ENCODE measurements at regions not wholly inside any gene's neighbourhood (a gene's known extent, or its start where the extent isn't known, plus 50 kb on each side); places are given as distances from the start of the nearest gene placed in this dataset.
A peak's percentile ranks its signal among the peaks of the same experiment; 100 is the strongest.

GRCh38 chr9:7358876-7359275 is 440.7 kb downstream of the DMAC1 start:
- DNase-seq (ENCODE audit: low read depth), result no peak
- H3K4me3 ChIP-seq (ENCODE audit: low read depth, low read length), result no peak overlapping the region
- TF ChIP-seq CTCF (IDR thresholded peaks at IDR 0.05; ENCODE audit: insufficient read depth, low read depth, low read length), result peak; percentile 50

- no peak for DNase-seq (ENCODE audit: low read depth)
- no peak overlapping the region for H3K4me3 ChIP-seq (ENCODE audit: low read depth, low read length)
- TF ChIP-seq CTCF (IDR thresholded peaks at IDR 0.05; ENCODE audit: insufficient read depth, low read depth, low read length), result no peak
Observed at GRCh38 chr9:7354704-7355103, 444.9 kb downstream of the DMAC1 start.

- no peak for TF ChIP-seq CTCF (IDR thresholded peaks at IDR 0.05; ENCODE audit: insufficient read depth, low read depth, low read length)
- no peak for DNase-seq (ENCODE audit: low read depth)
- H3K4me3 ChIP-seq (ENCODE audit: low read depth, low read length), result no peak overlapping the region
Observed at GRCh38 chr9:7348692-7349091, 450.9 kb downstream of the DMAC1 start.

- no peak overlapping the region for H3K4me3 ChIP-seq (ENCODE audit: low read depth, low read length)
- no peak for TF ChIP-seq CTCF (IDR thresholded peaks at IDR 0.05; ENCODE audit: insufficient read depth, low read depth, low read length)
- no peak for DNase-seq (ENCODE audit: low read depth)
Observed at GRCh38 chr9:7347556-7347955, 452.0 kb downstream of the DMAC1 start.

- DNase-seq (ENCODE audit: low read depth), result no peak
- H3K4me3 ChIP-seq (ENCODE audit: low read depth, low read length), result no peak overlapping the region
- TF ChIP-seq CTCF (IDR thresholded peaks at IDR 0.05; ENCODE audit: insufficient read depth, low read depth, low read length), result no peak
Observed at GRCh38 chr9:7346144-7346543, 453.4 kb downstream of the DMAC1 start.

- no peak for TF ChIP-seq CTCF (IDR thresholded peaks at IDR 0.05; ENCODE audit: insufficient read depth, low read depth, low read length)
- DNase-seq (ENCODE audit: low read depth), result no peak
- H3K4me3 ChIP-seq (ENCODE audit: low read depth, low read length), result no peak overlapping the region
Observed at GRCh38 chr9:7342736-7343135, 456.8 kb downstream of the DMAC1 start.

GRCh38 chr9:7342229-7342628 is 457.3 kb downstream of the DMAC1 start:
- H3K4me3 ChIP-seq (ENCODE audit: low read depth, low read length), result no peak overlapping the region
- DNase-seq (ENCODE audit: low read depth), result no peak
- peak; percentile 42 for TF ChIP-seq CTCF (IDR thresholded peaks at IDR 0.05; ENCODE audit: insufficient read depth, low read depth, low read length)
